H1 (cell line): ENCODE measurements at regions not wholly inside any gene's neighbourhood (a gene's known extent, or its start where the extent isn't known, plus 50 kb on each side); places are given as distances from the start of the nearest gene placed in this dataset.

Experiments
- CTCF ChIA-PET: fragments of 300-600 bp; sonication (Branson Sonifier 250); formaldehyde crosslinking; loops from one replicate; lab custom pipeline; 2021; ENCODE audit not compliant: partially characterized antibody; lab: Charles Lee
- POLR2A ChIA-PET: fragments of 300-600 bp; sonication (Branson Sonifier 250); formaldehyde crosslinking; loops from one replicate; lab custom pipeline; 2021; ENCODE audit warnings: inconsistent platforms; ENCODE audit not compliant: partially characterized antibody; lab: Charles Lee
- DNase-seq, 2 experiments: peaks; one replicate each; pipeline versions ENCODE4 v3.0.0 to v3.0.0-alpha.2; 2010 to 2022; ENCODE audit warnings: low spot score in 2 of 2, low read depth in 1 of 2, mixed read lengths in 1 of 2
- FAIRE-seq: peaks from 2 replicates; lab custom pipeline; 2011; peaks lifted over from hg19 to GRCh38; lab: Jason Lieb, UNC
- H2AFZ ChIP-seq: 2 replicates; pipeline ENCODE4 v1.8.1; 2012; ENCODE audit warnings: low read length, inconsistent platforms
- H2AK5ac ChIP-seq: 2 replicates; pipeline ENCODE4 v1.6.1; 2013; ENCODE audit warnings: low read depth, low read length
- H2BK120ac ChIP-seq: replicated peaks from 2 replicates; pipeline ENCODE3; 2013; ENCODE audit warnings: low read depth, low read length, inconsistent platforms
- H2BK12ac ChIP-seq: 2 replicates; pipeline ENCODE4 v1.6.1; 2013; ENCODE audit warnings: low read depth, low read length
- H2BK15ac ChIP-seq: 2 replicates; pipeline ENCODE4 v1.6.1; 2013; ENCODE audit warnings: low read length
- H2BK20ac ChIP-seq: 2 replicates; pipeline ENCODE4 v1.6.1; 2013; ENCODE audit warnings: low read length
- H2BK5ac ChIP-seq: 2 replicates; pipeline ENCODE4 v1.6.1; 2013; ENCODE audit warnings: low read depth, low read length
- H3K14ac ChIP-seq: 2 replicates; pipeline ENCODE4 v1.6.1; 2013; ENCODE audit warnings: inconsistent platforms; ENCODE audit not compliant: insufficient read length
- H3K18ac ChIP-seq: 2 replicates; pipeline ENCODE4 v1.6.1; 2013; ENCODE audit warnings: low read length; ENCODE audit errors: extremely low read depth
- H3K23ac ChIP-seq: 2 replicates; pipeline ENCODE4 v1.6.1; 2013; ENCODE audit warnings: inconsistent platforms; ENCODE audit not compliant: insufficient read length
- H3K23me2 ChIP-seq: 2 replicates; pipeline ENCODE4 v1.6.1; 2013; ENCODE audit warnings: low read depth, low read length
- H3K27ac ChIP-seq: 2 replicates; pipeline ENCODE4 v1.6.1; 2011; ENCODE audit warnings: low read depth, low read length, inconsistent platforms
- H3K27me3 ChIP-seq, 4 experiments: replicated peaks in 1 of 4; 1 replicate in 1 of 4; 2 replicates in 3 of 4; pipeline versions ENCODE4 v1.6.1 to v1.8.1; 2011 to 2013; ENCODE audit warnings: low read length in 3 of 4, mild to moderate bottlenecking in 3 of 4, inconsistent platforms in 2 of 4, mixed read lengths in 2 of 4, moderate library complexity in 1 of 4; ENCODE audit not compliant: control insufficient read depth in 3 of 4, insufficient read depth in 3 of 4; ENCODE audit errors: extremely low read depth in 1 of 4
- H3K36me3 ChIP-seq, 4 experiments: 2 replicates each; pipeline versions ENCODE4 v1.6.1 to v1.8.1; 2011 to 2013; ENCODE audit warnings: mild to moderate bottlenecking in 4 of 4, low read length in 3 of 4, moderate library complexity in 2 of 4, control low read depth in 1 of 4, inconsistent platforms in 1 of 4; ENCODE audit not compliant: insufficient read depth in 4 of 4, control insufficient read depth in 2 of 4
- H3K4ac ChIP-seq: replicated peaks from 2 replicates; pipeline ENCODE3; 2013; ENCODE audit warnings: low read length, low read depth, mixed read lengths, inconsistent platforms; ENCODE audit not compliant: insufficient read length
- H3K4me1 ChIP-seq, 4 experiments: replicated peaks in 1 of 4; 1 replicate in 1 of 4; 2 replicates in 3 of 4; pipeline versions ENCODE4 v1.6.1 to v1.8.1; 2011 to 2013; ENCODE audit warnings: low read length in 3 of 4, inconsistent platforms in 2 of 4, mixed read lengths in 1 of 4; ENCODE audit not compliant: insufficient read depth in 4 of 4, control insufficient read depth in 3 of 4
- H3K4me2 ChIP-seq, 2 experiments: 2 replicates each; pipeline versions ENCODE4 v1.6.1 to v1.8.1; 2011 to 2013; ENCODE audit warnings: low read depth in 2 of 2, low read length in 2 of 2, control low read depth in 1 of 2, inconsistent platforms in 1 of 2, mild to moderate bottlenecking in 1 of 2; ENCODE audit not compliant: insufficient read depth in 1 of 2
- H3K4me3 ChIP-seq, 4 experiments: fragments of 200-600, 300-600 bp in 1 of 4; sonication (generic), shearing (Covaris generic), sonication (Bioruptor Twin) in 1 of 4; 2 replicates each; pipeline versions ENCODE4 v1.5.1 to v1.8.1; 2011 to 2016; ENCODE audit warnings: low read length in 4 of 4, low read depth in 3 of 4, control low read depth in 2 of 4, inconsistent platforms in 2 of 4, mild to moderate bottlenecking in 2 of 4, mixed read lengths in 1 of 4, moderate library complexity in 1 of 4; ENCODE audit not compliant: insufficient read depth in 2 of 4; ENCODE audit errors: extremely low read depth in 1 of 4
- H3K56ac ChIP-seq: replicated peaks from 2 replicates; pipeline ENCODE3; 2013; ENCODE audit warnings: low read depth, mild to moderate bottlenecking, mixed read lengths, low read length, inconsistent platforms; ENCODE audit not compliant: insufficient read length
- H3K79me1 ChIP-seq: 2 replicates; pipeline ENCODE4 v1.6.1; 2013; ENCODE audit warnings: low read depth, low read length, control low read depth
- H3K79me2 ChIP-seq, 2 experiments: 2 replicates each; pipeline versions ENCODE4 v1.6.1 to v1.8.1; 2012 to 2013; ENCODE audit warnings: low read length in 2 of 2, mild to moderate bottlenecking in 2 of 2, inconsistent platforms in 1 of 2; ENCODE audit not compliant: insufficient read depth in 2 of 2, control insufficient read depth in 1 of 2
- H3K9ac ChIP-seq, 4 experiments: replicated peaks in 1 of 4; 1 replicate in 1 of 4; 2 replicates in 3 of 4; pipeline versions ENCODE4 v1.6.1 to v1.8.1; 2011 to 2013; ENCODE audit warnings: low read depth in 3 of 4, low read length in 3 of 4, control low read depth in 2 of 4, mild to moderate bottlenecking in 2 of 4, moderate library complexity in 2 of 4, inconsistent platforms in 1 of 4; ENCODE audit errors: extremely low read depth in 1 of 4
- H3K9me3 ChIP-seq, 2 experiments: 2 replicates each; pipeline versions ENCODE4 v1.6.1 to v1.8.1; 2012 to 2013; ENCODE audit warnings: mild to moderate bottlenecking in 2 of 2, moderate library complexity in 2 of 2, control low read depth in 1 of 2, inconsistent platforms in 1 of 2, low read depth in 1 of 2, low read length in 1 of 2, mixed read lengths in 1 of 2; ENCODE audit not compliant: insufficient read depth in 2 of 2
- H4K20me1 ChIP-seq, 2 experiments: replicated peaks in 1 of 2; 2 replicates each; pipeline versions ENCODE3 to v1.8.1; 2011 to 2013; ENCODE audit warnings: inconsistent platforms in 2 of 2, low read length in 2 of 2, mild to moderate bottlenecking in 1 of 2; ENCODE audit not compliant: insufficient read depth in 2 of 2, control insufficient read depth in 1 of 2
- H4K5ac ChIP-seq: 2 replicates; pipeline ENCODE4 v1.6.1; 2013; ENCODE audit warnings: low read length, low read depth, mixed read lengths, inconsistent platforms; ENCODE audit not compliant: insufficient read length
- H4K8ac ChIP-seq: 2 replicates; pipeline ENCODE4 v1.8.0; 2013; ENCODE audit warnings: mild to moderate bottlenecking, moderate library complexity, low read length, inconsistent platforms; ENCODE audit not compliant: insufficient read depth; ENCODE audit errors: extremely low read depth
- H4K91ac ChIP-seq: replicated peaks from 2 replicates; pipeline ENCODE3; 2013; ENCODE audit warnings: low read length, mixed read lengths, inconsistent platforms; ENCODE audit not compliant: insufficient read length
- CBX8 ChIP-seq: fragments of 300-800, 300-1000 bp; sonication (generic); IDR thresholded peaks from 2 replicates; pipeline ENCODE4 v1.7.1; 2016; ENCODE audit warnings: low read depth, low read length, borderline replicate concordance
- CHD1 ChIP-seq: IDR thresholded peaks from 2 replicates; pipeline ENCODE4 v1.6.1; 2012; ENCODE audit warnings: low read depth, low read length, improper control_type of control experiment
- RAD21 ChIP-seq, 2 experiments: IDR thresholded peaks in 1 of 2; conservative IDR thresholded peaks in 1 of 2; 2 replicates each; pipeline ENCODE4 v1.6.1; 2011; ENCODE audit warnings: low read depth in 2 of 2, low read length in 2 of 2, improper control_type of control experiment in 1 of 2, inconsistent platforms in 1 of 2, mild to moderate bottlenecking in 1 of 2, moderate library complexity in 1 of 2
- WGBS, 2 experiments: shearing (Covaris generic) in 1 of 2; methylation state at CpG; one replicate each; pipeline versions ENCODE4 v1.1.6 to v1.1.7; 2013 to 2015; ENCODE audit warnings: low lambda C conversion rate in 2 of 2, mixed read lengths in 2 of 2, inconsistent platforms in 1 of 2, low coverage in 1 of 2, missing lambda C conversion rate in 1 of 2; ENCODE audit not compliant: insufficient replicate concordance in 2 of 2, insufficient coverage in 1 of 2, insufficient read length in 1 of 2; ENCODE audit errors: extremely low coverage in 1 of 2, missing lambda C conversion rate in 1 of 2; 5-methylcytosine and 5-hydroxymethylcytosine counted together
- TF ChIP-seq, protein P1 (sequence below), 3 experiments: IDR thresholded peaks; 1 replicate in 2 of 3; 2 replicates in 1 of 3; pipeline versions ENCODE4 v1.5.1 to v1.6.1; 2011; ENCODE audit warnings: low read length in 3 of 3, mild to moderate bottlenecking in 3 of 3, inconsistent platforms in 2 of 3, low read depth in 1 of 3, moderate library complexity in 1 of 3; ENCODE audit not compliant: insufficient read depth in 1 of 3; ENCODE audit errors: control extremely low read depth in 1 of 3

DNA sequence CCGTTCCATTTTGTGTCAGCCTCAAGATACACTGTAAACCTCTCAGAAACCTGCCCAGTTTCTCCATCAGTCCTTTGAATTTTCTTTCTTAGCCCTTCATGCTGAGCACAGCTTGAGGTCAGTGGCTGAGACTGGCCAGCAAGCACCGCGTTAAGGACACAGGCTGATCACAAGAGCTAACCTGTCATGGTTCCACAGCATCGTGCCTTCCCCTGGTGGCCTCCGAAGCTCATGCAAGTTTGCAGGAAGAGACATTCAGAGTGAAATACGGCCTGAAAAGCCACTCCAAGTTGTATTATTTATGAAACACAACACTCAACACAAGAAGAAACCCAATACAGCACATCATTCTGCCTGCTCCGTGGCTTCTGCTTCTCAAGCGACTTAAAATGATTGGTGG lies 57.0 kb upstream of the PFKP start:
- Histone ChIP-seq H2BK5ac (no peak overlapping the region), H2AK5ac (no peak overlapping the region), H3K36me3 (no peaks in the 10 kb centered on the region), H3K18ac (no peak overlapping the region), H3K23ac (no peak overlapping the region), H3K27me3 (no peaks in the 10 kb centered on the region; a peak in 3 of 7 replicates), H3K56ac (no peak overlapping the region), H4K5ac (no peak overlapping the region), H3K4ac (no peak overlapping the region), H3K14ac (no peak overlapping the region), H2BK15ac (no peak overlapping the region), H4K91ac (no peak overlapping the region), H3K9me3 (no peaks in the 10 kb centered on the region), H2AFZ (0 out of 2 replicates have a peak overlapping the region, but pooled peaks have one; percentile 11), H3K23me2 (no peaks in the 10 kb centered on the region), H4K20me1 (no peaks in the 10 kb centered on the region), H4K8ac (no peak overlapping the region), H2BK20ac (no peak overlapping the region), H3K27ac (no peak overlapping the region), H2BK120ac (no peak overlapping the region), H3K4me2 (no peak overlapping the region), H3K4me3 (no peak overlapping the region), H3K4me1 (0 out of 7 replicates have a peak, but pooled peaks cover 0 to 2% (median 0%) of the 10 kb centered on the region in 4 experiments), H3K79me2 (no peaks in the 10 kb centered on the region), H3K79me1 (no peaks in the 10 kb centered on the region), H3K9ac (no peak overlapping the region), H2BK12ac (no peak overlapping the region)
- no peak for TF ChIP-seq CBX8
- no peak for TF ChIP-seq CHD1
- TF ChIP-seq RAD21 (IDR thresholded peaks at IDR 0.05 in 1 of 2, conservative IDR thresholded peaks at IDR 0.05 in 1 of 2; ENCODE audit: low read depth in 2 of 2, low read length in 2 of 2), result peak; percentile 14 to 21; a peak in 2 of 4 replicates
- TF ChIP-seq, protein P1, sequence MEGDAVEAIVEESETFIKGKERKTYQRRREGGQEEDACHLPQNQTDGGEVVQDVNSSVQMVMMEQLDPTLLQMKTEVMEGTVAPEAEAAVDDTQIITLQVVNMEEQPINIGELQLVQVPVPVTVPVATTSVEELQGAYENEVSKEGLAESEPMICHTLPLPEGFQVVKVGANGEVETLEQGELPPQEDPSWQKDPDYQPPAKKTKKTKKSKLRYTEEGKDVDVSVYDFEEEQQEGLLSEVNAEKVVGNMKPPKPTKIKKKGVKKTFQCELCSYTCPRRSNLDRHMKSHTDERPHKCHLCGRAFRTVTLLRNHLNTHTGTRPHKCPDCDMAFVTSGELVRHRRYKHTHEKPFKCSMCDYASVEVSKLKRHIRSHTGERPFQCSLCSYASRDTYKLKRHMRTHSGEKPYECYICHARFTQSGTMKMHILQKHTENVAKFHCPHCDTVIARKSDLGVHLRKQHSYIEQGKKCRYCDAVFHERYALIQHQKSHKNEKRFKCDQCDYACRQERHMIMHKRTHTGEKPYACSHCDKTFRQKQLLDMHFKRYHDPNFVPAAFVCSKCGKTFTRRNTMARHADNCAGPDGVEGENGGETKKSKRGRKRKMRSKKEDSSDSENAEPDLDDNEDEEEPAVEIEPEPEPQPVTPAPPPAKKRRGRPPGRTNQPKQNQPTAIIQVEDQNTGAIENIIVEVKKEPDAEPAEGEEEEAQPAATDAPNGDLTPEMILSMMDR (IDR thresholded peaks at IDR 0.05; ENCODE audit: control extremely low read depth in 1 of 3, insufficient read depth in 1 of 3, low read depth in 1 of 3, low read length in 3 of 3), result peak; percentile 14 to 39 (median 24); a peak in 2 of 4 replicates
- POLR2A ChIA-PET, result no interaction called here
- CTCF ChIA-PET, result interaction anchor here (0.8 to 2.3 kb wide), 10 partner anchors 10 to 82 kb away, joined by 3 to 10 read pairs (median 4); no protein-coding TSS in a partner anchor
- WGBS, 2 experiments, result 77% methylated on average over 8 of the region's 8 CpGs; no CpG with 5 or more reads in 1 of the 2 experiments
- DNase-seq (no peak), FAIRE-seq (no peak)
